Right lobe of liver (tissue), 6 donors: ENCODE measurements at regions not wholly inside any gene's neighbourhood (a gene's known extent, or its start where the extent isn't known, plus 50 kb on each side); places are given as distances from the start of the nearest gene placed in this dataset.

Experiments
- ATAC-seq, 4 donors: fragments of 200-7000 bp; cut with Tn5 transposase; one replicate each; pipeline ENCODE4 v1.9.1; 2020; ENCODE audit warnings: mild to moderate bottlenecking in 4 of 4, moderate library complexity in 4 of 4
- DNase-seq, 3 donors: peaks; one replicate each; pipeline ENCODE4 v3.0.0-alpha.2; 2020
- H3K27ac ChIP-seq, 3 donors: fragments of 200-600 bp; one replicate each; pipeline ENCODE4 v1.8.0; 2022
- H3K27me3 ChIP-seq, 2 donors: fragments of 200-600 bp; one replicate each; pipeline ENCODE4 v1.8.0; 2022
- H3K36me3 ChIP-seq, 4 donors: fragments of 200-600 bp; sonication (generic) in 1 of 4; one replicate each; pipeline versions ENCODE4 v1.5.1 to v1.8.0; 2017 to 2022; ENCODE audit warnings: control low read depth in 1 of 4
- H3K4me1 ChIP-seq, 4 donors: fragments of 200-600 bp; sonication (generic) in 1 of 4; one replicate each; pipeline versions ENCODE4 v1.5.1 to v1.8.0; 2017 to 2022; ENCODE audit warnings: control low read depth in 1 of 4
- H3K4me3 ChIP-seq, 3 donors: fragments of 200-600 bp; one replicate each; pipeline ENCODE4 v1.8.0; 2022
- H3K9me3 ChIP-seq, 4 donors: fragments of 200-600 bp; sonication (generic) in 1 of 4; one replicate each; pipeline versions ENCODE4 v1.5.1 to v1.8.0; 2017 to 2022; ENCODE audit warnings: control low read depth in 1 of 4
- POLR2A ChIP-seq: fragments of 450-650 bp; IDR thresholded peaks from one replicate; pipeline ENCODE4 v1.6.1; 2017; ENCODE audit warnings: antibody characterized with exemption, mild to moderate bottlenecking
- WGBS: methylation state at CpG from one replicate; pipeline ENCODE4 v1.1.6; 2018; ENCODE audit warnings: low coverage, low lambda C conversion rate; ENCODE audit not compliant: insufficient coverage; ENCODE audit errors: missing lambda C conversion rate; 5-methylcytosine and 5-hydroxymethylcytosine counted together
- intact Hi-C, 2 donors: fragments of 100-400 bp; cut with DNase I; formaldehyde crosslinking; loops; one replicate each; pipeline versions ENCODE4 v1.11.2 to v1.14.1; 2022
- TF ChIP-seq, protein P1 (sequence below), 4 donors: fragments of 200-600 bp in 3 of 4; fragments of 450-650 bp in 1 of 4; IDR thresholded peaks; one replicate each; pipeline versions ENCODE4 v1.5.1 to v1.8.0; 2016 to 2022; ENCODE audit warnings: antibody characterized with exemption in 4 of 4, mild to moderate bottlenecking in 2 of 4
- donor health status: DM: no; HTN: yes; CAD: no.
- donor health status: DM: no; HTN: no; CAD: no.
- donor health status: DM: no; HTN: no; CAD: no.
- donor health status: DM: no; HTN: yes; CAD: no.
- donor health status: DM: no; HTN: yes; CAD: no.

DNA sequence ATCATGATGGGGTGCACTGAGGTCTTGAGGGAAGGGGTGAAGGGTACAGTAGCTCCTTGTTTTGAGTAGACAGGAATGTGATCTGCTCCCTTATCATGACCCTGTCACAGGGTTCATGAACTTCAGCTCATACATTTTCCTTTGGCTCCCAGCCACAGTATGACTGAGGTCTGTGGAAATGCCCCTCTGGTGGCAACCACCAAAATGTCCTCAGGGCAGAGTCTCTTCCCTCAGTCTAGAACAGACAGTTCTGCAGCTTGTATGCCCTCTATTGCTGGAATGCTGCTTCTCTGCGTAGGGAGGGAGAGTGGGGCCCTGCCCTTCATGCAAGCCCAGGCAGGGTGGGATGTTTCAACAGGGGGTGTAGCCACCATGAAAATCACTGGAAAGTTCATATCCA, 53.8 kb upstream of the SNCAIP start:
- H3K9me3 ChIP-seq = peaks cover 0 to 21% (median 0%) of the 10 kb centered on the region in 4 donors
- no peaks in the 10 kb centered on the region for H3K27me3 ChIP-seq
- no peaks in the 10 kb centered on the region for H3K36me3 ChIP-seq
- no peak overlapping the region for H3K4me3 ChIP-seq
- intact Hi-C loops = no loop called here
- 33% methylated on average over 1 of the region's 1 CpG for WGBS
- H3K4me1 ChIP-seq = no peaks in the 10 kb centered on the region
- ATAC-seq (no peak), DNase-seq (no peak)
- no peak overlapping the region for H3K27ac ChIP-seq
- TF ChIP-seq, protein P1, sequence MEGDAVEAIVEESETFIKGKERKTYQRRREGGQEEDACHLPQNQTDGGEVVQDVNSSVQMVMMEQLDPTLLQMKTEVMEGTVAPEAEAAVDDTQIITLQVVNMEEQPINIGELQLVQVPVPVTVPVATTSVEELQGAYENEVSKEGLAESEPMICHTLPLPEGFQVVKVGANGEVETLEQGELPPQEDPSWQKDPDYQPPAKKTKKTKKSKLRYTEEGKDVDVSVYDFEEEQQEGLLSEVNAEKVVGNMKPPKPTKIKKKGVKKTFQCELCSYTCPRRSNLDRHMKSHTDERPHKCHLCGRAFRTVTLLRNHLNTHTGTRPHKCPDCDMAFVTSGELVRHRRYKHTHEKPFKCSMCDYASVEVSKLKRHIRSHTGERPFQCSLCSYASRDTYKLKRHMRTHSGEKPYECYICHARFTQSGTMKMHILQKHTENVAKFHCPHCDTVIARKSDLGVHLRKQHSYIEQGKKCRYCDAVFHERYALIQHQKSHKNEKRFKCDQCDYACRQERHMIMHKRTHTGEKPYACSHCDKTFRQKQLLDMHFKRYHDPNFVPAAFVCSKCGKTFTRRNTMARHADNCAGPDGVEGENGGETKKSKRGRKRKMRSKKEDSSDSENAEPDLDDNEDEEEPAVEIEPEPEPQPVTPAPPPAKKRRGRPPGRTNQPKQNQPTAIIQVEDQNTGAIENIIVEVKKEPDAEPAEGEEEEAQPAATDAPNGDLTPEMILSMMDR (IDR thresholded peaks at IDR 0.05) = no peak
- TF ChIP-seq POLR2A = no peak

DNA sequence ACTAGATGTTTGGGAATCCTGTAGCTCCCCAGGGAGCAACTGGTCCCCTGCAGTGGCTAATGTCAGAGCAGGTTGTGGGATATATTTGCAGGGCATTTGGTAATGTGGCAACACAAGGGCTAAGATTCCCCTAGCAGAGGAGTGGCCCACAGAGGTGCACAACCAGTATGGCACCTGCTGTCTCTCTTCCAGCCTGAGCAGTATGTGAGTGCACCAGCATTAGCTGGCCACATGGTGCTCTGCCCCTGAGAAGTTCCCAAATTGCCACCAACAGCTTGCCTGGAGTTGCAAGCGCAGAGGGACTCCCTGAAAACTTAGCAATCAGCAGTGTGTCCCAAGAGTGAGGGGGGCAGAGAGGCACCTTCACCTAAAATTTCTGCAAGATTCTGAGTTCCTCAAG, 53.2 kb upstream of the SNCAIP start:
- no peaks in the 10 kb centered on the region for H3K36me3 ChIP-seq
- no peaks in the 10 kb centered on the region for H3K27me3 ChIP-seq
- intact Hi-C loops = no loop called here
- no peak for ATAC-seq
- DNase-seq = no peak
- H3K27ac ChIP-seq = no peak overlapping the region
- peaks cover 0 to 21% (median 0%) of the 10 kb centered on the region in 4 donors for H3K9me3 ChIP-seq
- no peak overlapping the region for H3K4me3 ChIP-seq
- H3K4me1 ChIP-seq = no peaks in the 10 kb centered on the region
- TF ChIP-seq, protein P1 (IDR thresholded peaks at IDR 0.05) = no peak
- TF ChIP-seq POLR2A = no peak
- no CpG with 5 or more reads among the region's 1 CpG for WGBS

DNA sequence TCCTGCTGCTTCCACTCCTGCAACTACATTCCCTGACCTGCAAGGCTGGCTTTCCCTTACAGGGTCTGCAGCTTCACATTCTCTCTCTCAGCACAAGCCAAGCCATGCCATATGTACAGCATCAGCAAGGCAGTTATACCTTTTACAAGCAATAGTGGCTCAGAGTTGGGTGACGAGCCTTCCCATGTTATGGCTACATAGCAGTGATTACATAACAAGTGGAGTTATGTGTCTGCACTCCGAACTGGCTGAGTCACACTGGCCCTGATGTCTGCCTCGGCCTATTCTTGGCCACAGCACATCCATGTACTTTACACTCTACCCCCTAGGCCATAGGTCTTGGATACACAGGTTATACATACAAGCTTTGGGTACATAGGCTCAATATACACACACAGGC, 52.0 kb upstream of the SNCAIP start:
- H3K27ac ChIP-seq = no peak overlapping the region
- no peaks in the 10 kb centered on the region for H3K27me3 ChIP-seq
- no peaks in the 10 kb centered on the region for H3K4me1 ChIP-seq
- H3K36me3 ChIP-seq = no peaks in the 10 kb centered on the region
- TF ChIP-seq POLR2A = no peak
- TF ChIP-seq, protein P1 (IDR thresholded peaks at IDR 0.05) = no peak
- WGBS = 34% methylated on average over 3 of the region's 3 CpGs
- intact Hi-C loops = no loop called here
- DNase-seq (no peak), ATAC-seq (no peak)
- no peak overlapping the region for H3K4me3 ChIP-seq
- peaks cover 0 to 17% (median 0%) of the 10 kb centered on the region in 4 donors for H3K9me3 ChIP-seq

DNA sequence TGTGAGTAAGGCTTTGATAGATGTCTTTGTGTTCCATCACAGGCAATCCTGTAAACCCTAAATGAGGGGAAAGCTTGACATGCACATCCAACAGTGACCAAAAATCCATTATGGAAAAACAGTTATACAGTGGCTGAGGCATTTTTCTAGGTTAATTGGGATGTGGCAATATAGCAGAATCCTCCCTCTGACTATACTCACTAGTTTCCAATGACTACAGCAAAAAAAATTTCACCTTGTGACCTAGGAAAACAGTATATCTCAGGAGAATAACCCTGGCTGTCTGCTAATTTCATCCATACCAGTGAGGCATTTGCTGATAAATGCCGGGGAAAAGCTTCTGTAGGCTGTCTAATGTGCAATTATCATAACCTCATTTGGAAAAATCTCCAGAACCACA, 49.9 kb upstream of the SNCAIP start:
- peaks cover 0 to 1% (median 0%) of the 10 kb centered on the region in 4 donors for H3K9me3 ChIP-seq
- intact Hi-C loops = no loop called here
- H3K4me3 ChIP-seq = no peak overlapping the region
- WGBS = 38% methylated on average over 1 of the region's 1 CpG
- H3K27me3 ChIP-seq = no peaks in the 10 kb centered on the region
- H3K4me1 ChIP-seq = no peaks in the 10 kb centered on the region
- TF ChIP-seq POLR2A = no peak
- TF ChIP-seq, protein P1 (IDR thresholded peaks at IDR 0.05) = no peak
- ATAC-seq (no peak), DNase-seq (no peak)
- H3K36me3 ChIP-seq = no peaks in the 10 kb centered on the region
- H3K27ac ChIP-seq = no peak overlapping the region
